ENCODE measurements at regions not wholly inside any gene's neighbourhood (a gene's known extent, or its start where the extent isn't known, plus 50 kb on each side); places are given as distances from the start of the nearest gene placed in this dataset.

- TF ChIP-seq, protein P1, sequence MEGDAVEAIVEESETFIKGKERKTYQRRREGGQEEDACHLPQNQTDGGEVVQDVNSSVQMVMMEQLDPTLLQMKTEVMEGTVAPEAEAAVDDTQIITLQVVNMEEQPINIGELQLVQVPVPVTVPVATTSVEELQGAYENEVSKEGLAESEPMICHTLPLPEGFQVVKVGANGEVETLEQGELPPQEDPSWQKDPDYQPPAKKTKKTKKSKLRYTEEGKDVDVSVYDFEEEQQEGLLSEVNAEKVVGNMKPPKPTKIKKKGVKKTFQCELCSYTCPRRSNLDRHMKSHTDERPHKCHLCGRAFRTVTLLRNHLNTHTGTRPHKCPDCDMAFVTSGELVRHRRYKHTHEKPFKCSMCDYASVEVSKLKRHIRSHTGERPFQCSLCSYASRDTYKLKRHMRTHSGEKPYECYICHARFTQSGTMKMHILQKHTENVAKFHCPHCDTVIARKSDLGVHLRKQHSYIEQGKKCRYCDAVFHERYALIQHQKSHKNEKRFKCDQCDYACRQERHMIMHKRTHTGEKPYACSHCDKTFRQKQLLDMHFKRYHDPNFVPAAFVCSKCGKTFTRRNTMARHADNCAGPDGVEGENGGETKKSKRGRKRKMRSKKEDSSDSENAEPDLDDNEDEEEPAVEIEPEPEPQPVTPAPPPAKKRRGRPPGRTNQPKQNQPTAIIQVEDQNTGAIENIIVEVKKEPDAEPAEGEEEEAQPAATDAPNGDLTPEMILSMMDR (IDR thresholded peaks at IDR 0.05), result no peak; the same call in 1 of the 2 replicates
- TF ChIP-seq EZH2phosphoT487 (IDR thresholded peaks at IDR 0.05; ENCODE audit: borderline replicate concordance, low read depth) (no peak), MAX (IDR thresholded peaks at IDR 0.05; ENCODE audit: low read depth) (no peak), TCF12 (IDR thresholded peaks at IDR 0.05) (no peak), JUND (IDR thresholded peaks at IDR 0.05) (no peak), MEF2A (IDR thresholded peaks at IDR 0.05; ENCODE audit: borderline replicate concordance, low read depth) (no peak), RAD21 (IDR thresholded peaks at IDR 0.05; ENCODE audit: low read length) (no peak), FOXM1 (IDR thresholded peaks at IDR 0.05; ENCODE audit: low read depth) (no peak), MXI1 (IDR thresholded peaks at IDR 0.05; ENCODE audit: low read depth, low read length) (no peak), YY1 (IDR thresholded peaks at IDR 0.05; ENCODE audit: low read depth) (no peak), RFX5 (IDR thresholded peaks at IDR 0.05; ENCODE audit: low read length) (no peak)
Observed at GRCh38 chr5:128637031-128637430, 99.0 kb upstream of the FBN2 start.
